H1 (cell line): ENCODE measurements at regions not wholly inside any gene's neighbourhood (a gene's known extent, or its start where the extent isn't known, plus 50 kb on each side); places are given as distances from the start of the nearest gene placed in this dataset.

Source experiments
- CTCF ChIA-PET: fragments of 300-600 bp; sonication (Branson Sonifier 250); formaldehyde crosslinking; loops from one replicate; lab custom pipeline; 2021; ENCODE audit not compliant: partially characterized antibody; lab: Charles Lee
- POLR2A ChIA-PET: fragments of 300-600 bp; sonication (Branson Sonifier 250); formaldehyde crosslinking; loops from one replicate; lab custom pipeline; 2021; ENCODE audit warnings: inconsistent platforms; ENCODE audit not compliant: partially characterized antibody; lab: Charles Lee
- DNase-seq, 2 experiments: peaks; one replicate each; pipeline versions ENCODE4 v3.0.0 to v3.0.0-alpha.2; 2010 to 2022; ENCODE audit warnings: low spot score in 2 of 2, low read depth in 1 of 2, mixed read lengths in 1 of 2
- FAIRE-seq: peaks from 2 replicates; lab custom pipeline; 2011; peaks lifted over from hg19 to GRCh38; lab: Jason Lieb, UNC
- H2AFZ ChIP-seq: 2 replicates; pipeline ENCODE4 v1.8.1; 2012; ENCODE audit warnings: low read length, inconsistent platforms
- H2AK5ac ChIP-seq: 2 replicates; pipeline ENCODE4 v1.6.1; 2013; ENCODE audit warnings: low read depth, low read length
- H2BK120ac ChIP-seq: replicated peaks from 2 replicates; pipeline ENCODE3; 2013; ENCODE audit warnings: low read depth, low read length, inconsistent platforms
- H2BK12ac ChIP-seq: 2 replicates; pipeline ENCODE4 v1.6.1; 2013; ENCODE audit warnings: low read depth, low read length
- H2BK15ac ChIP-seq: 2 replicates; pipeline ENCODE4 v1.6.1; 2013; ENCODE audit warnings: low read length
- H2BK20ac ChIP-seq: 2 replicates; pipeline ENCODE4 v1.6.1; 2013; ENCODE audit warnings: low read length
- H2BK5ac ChIP-seq: 2 replicates; pipeline ENCODE4 v1.6.1; 2013; ENCODE audit warnings: low read depth, low read length
- H3K14ac ChIP-seq: 2 replicates; pipeline ENCODE4 v1.6.1; 2013; ENCODE audit warnings: inconsistent platforms; ENCODE audit not compliant: insufficient read length
- H3K18ac ChIP-seq: 2 replicates; pipeline ENCODE4 v1.6.1; 2013; ENCODE audit warnings: low read length; ENCODE audit errors: extremely low read depth
- H3K23ac ChIP-seq: 2 replicates; pipeline ENCODE4 v1.6.1; 2013; ENCODE audit warnings: inconsistent platforms; ENCODE audit not compliant: insufficient read length
- H3K23me2 ChIP-seq: 2 replicates; pipeline ENCODE4 v1.6.1; 2013; ENCODE audit warnings: low read depth, low read length
- H3K27ac ChIP-seq: 2 replicates; pipeline ENCODE4 v1.6.1; 2011; ENCODE audit warnings: low read depth, low read length, inconsistent platforms
- H3K27me3 ChIP-seq, 4 experiments: replicated peaks in 1 of 4; 1 replicate in 1 of 4; 2 replicates in 3 of 4; pipeline versions ENCODE4 v1.6.1 to v1.8.1; 2011 to 2013; ENCODE audit warnings: low read length in 3 of 4, mild to moderate bottlenecking in 3 of 4, inconsistent platforms in 2 of 4, mixed read lengths in 2 of 4, moderate library complexity in 1 of 4; ENCODE audit not compliant: control insufficient read depth in 3 of 4, insufficient read depth in 3 of 4; ENCODE audit errors: extremely low read depth in 1 of 4
- H3K36me3 ChIP-seq, 4 experiments: 2 replicates each; pipeline versions ENCODE4 v1.6.1 to v1.8.1; 2011 to 2013; ENCODE audit warnings: mild to moderate bottlenecking in 4 of 4, low read length in 3 of 4, moderate library complexity in 2 of 4, control low read depth in 1 of 4, inconsistent platforms in 1 of 4; ENCODE audit not compliant: insufficient read depth in 4 of 4, control insufficient read depth in 2 of 4
- H3K4ac ChIP-seq: replicated peaks from 2 replicates; pipeline ENCODE3; 2013; ENCODE audit warnings: low read length, low read depth, mixed read lengths, inconsistent platforms; ENCODE audit not compliant: insufficient read length
- H3K4me1 ChIP-seq, 4 experiments: replicated peaks in 1 of 4; 1 replicate in 1 of 4; 2 replicates in 3 of 4; pipeline versions ENCODE4 v1.6.1 to v1.8.1; 2011 to 2013; ENCODE audit warnings: low read length in 3 of 4, inconsistent platforms in 2 of 4, mixed read lengths in 1 of 4; ENCODE audit not compliant: insufficient read depth in 4 of 4, control insufficient read depth in 3 of 4
- H3K4me2 ChIP-seq, 2 experiments: 2 replicates each; pipeline versions ENCODE4 v1.6.1 to v1.8.1; 2011 to 2013; ENCODE audit warnings: low read depth in 2 of 2, low read length in 2 of 2, control low read depth in 1 of 2, inconsistent platforms in 1 of 2, mild to moderate bottlenecking in 1 of 2; ENCODE audit not compliant: insufficient read depth in 1 of 2
- H3K4me3 ChIP-seq, 4 experiments: fragments of 200-600, 300-600 bp in 1 of 4; sonication (generic), shearing (Covaris generic), sonication (Bioruptor Twin) in 1 of 4; 2 replicates each; pipeline versions ENCODE4 v1.5.1 to v1.8.1; 2011 to 2016; ENCODE audit warnings: low read length in 4 of 4, low read depth in 3 of 4, control low read depth in 2 of 4, inconsistent platforms in 2 of 4, mild to moderate bottlenecking in 2 of 4, mixed read lengths in 1 of 4, moderate library complexity in 1 of 4; ENCODE audit not compliant: insufficient read depth in 2 of 4; ENCODE audit errors: extremely low read depth in 1 of 4
- H3K56ac ChIP-seq: replicated peaks from 2 replicates; pipeline ENCODE3; 2013; ENCODE audit warnings: low read depth, mild to moderate bottlenecking, mixed read lengths, low read length, inconsistent platforms; ENCODE audit not compliant: insufficient read length
- H3K79me1 ChIP-seq: 2 replicates; pipeline ENCODE4 v1.6.1; 2013; ENCODE audit warnings: low read depth, low read length, control low read depth
- H3K79me2 ChIP-seq, 2 experiments: 2 replicates each; pipeline versions ENCODE4 v1.6.1 to v1.8.1; 2012 to 2013; ENCODE audit warnings: low read length in 2 of 2, mild to moderate bottlenecking in 2 of 2, inconsistent platforms in 1 of 2; ENCODE audit not compliant: insufficient read depth in 2 of 2, control insufficient read depth in 1 of 2
- H3K9ac ChIP-seq, 4 experiments: replicated peaks in 1 of 4; 1 replicate in 1 of 4; 2 replicates in 3 of 4; pipeline versions ENCODE4 v1.6.1 to v1.8.1; 2011 to 2013; ENCODE audit warnings: low read depth in 3 of 4, low read length in 3 of 4, control low read depth in 2 of 4, mild to moderate bottlenecking in 2 of 4, moderate library complexity in 2 of 4, inconsistent platforms in 1 of 4; ENCODE audit errors: extremely low read depth in 1 of 4
- H3K9me3 ChIP-seq, 2 experiments: 2 replicates each; pipeline versions ENCODE4 v1.6.1 to v1.8.1; 2012 to 2013; ENCODE audit warnings: mild to moderate bottlenecking in 2 of 2, moderate library complexity in 2 of 2, control low read depth in 1 of 2, inconsistent platforms in 1 of 2, low read depth in 1 of 2, low read length in 1 of 2, mixed read lengths in 1 of 2; ENCODE audit not compliant: insufficient read depth in 2 of 2
- H4K20me1 ChIP-seq, 2 experiments: replicated peaks in 1 of 2; 2 replicates each; pipeline versions ENCODE3 to v1.8.1; 2011 to 2013; ENCODE audit warnings: inconsistent platforms in 2 of 2, low read length in 2 of 2, mild to moderate bottlenecking in 1 of 2; ENCODE audit not compliant: insufficient read depth in 2 of 2, control insufficient read depth in 1 of 2
- H4K5ac ChIP-seq: 2 replicates; pipeline ENCODE4 v1.6.1; 2013; ENCODE audit warnings: low read length, low read depth, mixed read lengths, inconsistent platforms; ENCODE audit not compliant: insufficient read length
- H4K8ac ChIP-seq: 2 replicates; pipeline ENCODE4 v1.8.0; 2013; ENCODE audit warnings: mild to moderate bottlenecking, moderate library complexity, low read length, inconsistent platforms; ENCODE audit not compliant: insufficient read depth; ENCODE audit errors: extremely low read depth
- H4K91ac ChIP-seq: replicated peaks from 2 replicates; pipeline ENCODE3; 2013; ENCODE audit warnings: low read length, mixed read lengths, inconsistent platforms; ENCODE audit not compliant: insufficient read length
- SRF ChIP-seq: IDR thresholded peaks from 2 replicates; pipeline ENCODE4 v1.6.1; 2011; ENCODE audit warnings: mild to moderate bottlenecking, low read depth, low read length, moderate library complexity
- WGBS, 2 experiments: shearing (Covaris generic) in 1 of 2; methylation state at CpG; one replicate each; pipeline versions ENCODE4 v1.1.6 to v1.1.7; 2013 to 2015; ENCODE audit warnings: low lambda C conversion rate in 2 of 2, mixed read lengths in 2 of 2, inconsistent platforms in 1 of 2, low coverage in 1 of 2, missing lambda C conversion rate in 1 of 2; ENCODE audit not compliant: insufficient replicate concordance in 2 of 2, insufficient coverage in 1 of 2, insufficient read length in 1 of 2; ENCODE audit errors: extremely low coverage in 1 of 2, missing lambda C conversion rate in 1 of 2; 5-methylcytosine and 5-hydroxymethylcytosine counted together

GRCh38 chr7:113367041-113367586 is 248.8 kb upstream of the SMIM30 start:
- Histone ChIP-seq H4K5ac (no peak overlapping the region), H3K79me2 (no peaks in the 10 kb centered on the region), H4K91ac (no peak overlapping the region), H2AFZ (no peak overlapping the region), H3K36me3 (no peaks in the 10 kb centered on the region; a peak in 1 of 8 replicates), H2BK120ac (no peak overlapping the region), H3K4me3 (no peak overlapping the region), H3K4me1 (no peaks in the 10 kb centered on the region), H3K56ac (no peak overlapping the region), H3K14ac (no peak overlapping the region), H2BK20ac (no peak overlapping the region), H3K9me3 (peaks cover 0 to 3% of the 10 kb centered on the region in 2 experiments; a peak in 1 of 4 replicates), H3K27ac (no peak overlapping the region), H2BK12ac (no peak overlapping the region), H3K9ac (no peak overlapping the region), H3K23ac (no peak overlapping the region), H3K27me3 (peaks cover 17 to 61% (median 52%) of the 10 kb centered on the region in 4 experiments; a peak in 6 of 7 replicates), H2BK15ac (no peak overlapping the region), H3K79me1 (no peaks in the 10 kb centered on the region), H3K18ac (no peak overlapping the region), H3K4ac (no peak overlapping the region), H4K8ac (no peak overlapping the region)
- FAIRE-seq (no peak), DNase-seq (no peak)
- 74% methylated on average over 3 of the region's 3 CpGs; no CpG with 5 or more reads in 1 of the 2 experiments for WGBS, 2 experiments
- ChIA-PET POLR2A (no interaction called here), CTCF (no interaction called here)
- no peak for TF ChIP-seq SRF
- TF ChIP-seq, all 59 proteins: peak for 0
- Histone ChIP-seq H2BK5ac (no peak overlapping the region), H4K20me1 (peaks cover 0 to 5% of the 10 kb centered on the region in 2 experiments), H3K23me2 (no peaks in the 10 kb centered on the region), H2AK5ac (no peak overlapping the region), H3K4me2 (no peak overlapping the region)
